GM18508 (cell line): ENCODE measurements at regions not wholly inside any gene's neighbourhood (a gene's known extent, or its start where the extent isn't known, plus 50 kb on each side); places are given as distances from the start of the nearest gene placed in this dataset.

Experiments used
- ATAC-seq: cut with Tn5 transposase; IDR thresholded peaks from one replicate; pipeline ENCODE4 v1.9.1; 2021; ENCODE audit warnings: moderate number of reproducible peaks; ENCODE audit not compliant: insufficient read depth, unreplicated experiment

DNA sequence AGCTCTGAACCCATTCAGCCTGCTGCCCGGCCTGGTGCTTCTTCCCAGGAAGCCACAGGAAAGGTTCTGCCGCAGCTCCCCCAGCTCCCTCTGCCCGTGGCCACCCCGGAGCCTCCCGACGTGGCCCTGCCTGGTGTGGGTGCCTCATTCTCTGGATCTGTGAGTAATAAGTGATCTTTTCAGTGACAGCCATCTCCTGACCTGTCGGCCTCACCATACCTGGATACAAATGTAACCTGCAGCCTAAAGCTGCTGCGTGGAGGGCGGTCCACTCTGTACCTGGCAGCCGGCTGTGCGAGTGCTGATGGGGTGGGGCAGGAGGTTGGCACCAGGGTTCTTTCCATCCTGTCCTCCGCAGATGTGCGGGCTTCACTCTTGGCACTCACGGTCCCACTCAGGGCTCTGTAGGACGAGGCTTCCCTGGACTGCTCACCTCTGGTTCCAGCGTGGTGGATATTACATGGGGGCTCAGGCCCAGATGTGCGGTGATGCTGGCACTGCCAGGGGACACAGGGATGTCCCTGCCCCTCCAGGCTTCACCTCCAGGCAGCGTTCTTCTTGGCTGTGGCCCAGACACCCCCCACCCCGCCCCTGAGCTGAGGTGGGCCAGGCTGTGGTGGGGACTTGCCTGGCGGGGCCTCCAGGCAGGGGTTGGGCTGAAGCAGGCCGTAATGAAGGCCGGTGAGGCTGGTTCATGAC, 748.5 kb downstream of the BRD1 start:
- ATAC-seq, result no peak

DNA sequence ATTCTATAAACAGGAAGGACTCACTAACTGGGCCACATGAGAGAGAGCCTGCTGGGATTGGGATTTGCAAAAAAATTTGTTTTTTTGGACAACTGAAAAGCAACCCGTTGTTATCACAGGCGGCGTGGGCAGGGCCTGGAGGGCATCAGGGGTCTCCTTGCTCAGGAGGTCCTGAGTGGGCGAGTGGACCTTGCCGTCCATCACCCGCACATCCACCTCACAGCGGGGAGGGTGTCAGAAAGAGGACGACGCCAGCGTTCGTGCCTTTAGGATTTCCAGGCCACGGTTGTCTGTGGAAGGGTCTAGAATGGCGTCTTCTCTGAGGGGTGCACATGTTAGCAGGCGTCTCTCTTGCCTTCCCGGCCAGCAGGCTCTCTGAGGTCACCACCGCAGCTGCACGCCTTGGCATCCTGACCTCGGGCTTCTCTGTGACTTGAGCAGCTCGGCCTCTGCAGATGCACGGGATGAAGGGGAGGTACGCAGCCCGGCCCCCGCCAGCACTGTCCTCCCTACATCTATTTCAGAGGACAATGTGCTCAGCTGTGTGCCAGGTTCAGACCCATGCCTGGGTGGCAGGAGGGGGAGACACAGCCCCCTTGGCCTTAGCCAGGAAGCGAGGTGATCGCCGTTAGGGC, 749.5 kb downstream of the BRD1 start:
- ATAC-seq, result no peak

DNA sequence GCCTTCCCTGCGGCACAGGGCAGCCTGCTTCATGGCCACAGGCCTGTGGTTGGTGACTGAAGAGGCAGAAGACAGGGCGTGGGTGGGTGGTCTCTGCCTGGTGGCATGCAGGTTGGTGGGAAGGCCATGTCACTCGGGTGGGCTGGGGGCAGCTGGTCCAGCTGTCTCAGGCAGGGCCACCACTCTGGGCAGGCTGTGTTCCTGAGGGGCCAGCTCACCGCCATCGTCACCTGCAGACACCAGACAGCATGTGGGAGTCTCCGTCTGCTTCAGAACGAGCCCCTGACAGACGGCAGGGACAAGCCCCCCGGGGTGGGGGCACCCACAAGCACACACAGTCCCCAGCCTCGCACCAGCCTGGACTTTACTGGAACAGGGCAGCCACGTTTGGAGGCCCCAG, 750.1 kb downstream of the BRD1 start:
- ATAC-seq, result no peak

DNA sequence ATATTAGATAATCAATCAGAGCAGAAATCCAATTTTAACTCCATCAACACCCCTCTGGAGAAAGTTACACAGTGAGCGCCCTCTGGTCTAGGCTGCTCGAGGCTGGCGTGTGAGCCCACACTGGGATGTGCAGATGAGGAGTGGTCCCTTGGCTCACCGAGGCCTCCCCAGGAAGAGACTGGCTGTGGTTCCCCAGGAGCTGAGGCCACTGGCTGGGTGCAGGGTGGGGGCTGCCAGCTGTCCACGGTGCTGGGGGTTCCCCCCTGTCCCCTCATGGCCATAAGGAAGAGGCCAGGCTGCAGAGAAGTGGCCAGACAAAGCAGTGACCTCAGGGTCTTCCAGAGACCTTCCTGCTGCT, 750.7 kb downstream of the BRD1 start:
- no peak for ATAC-seq

DNA sequence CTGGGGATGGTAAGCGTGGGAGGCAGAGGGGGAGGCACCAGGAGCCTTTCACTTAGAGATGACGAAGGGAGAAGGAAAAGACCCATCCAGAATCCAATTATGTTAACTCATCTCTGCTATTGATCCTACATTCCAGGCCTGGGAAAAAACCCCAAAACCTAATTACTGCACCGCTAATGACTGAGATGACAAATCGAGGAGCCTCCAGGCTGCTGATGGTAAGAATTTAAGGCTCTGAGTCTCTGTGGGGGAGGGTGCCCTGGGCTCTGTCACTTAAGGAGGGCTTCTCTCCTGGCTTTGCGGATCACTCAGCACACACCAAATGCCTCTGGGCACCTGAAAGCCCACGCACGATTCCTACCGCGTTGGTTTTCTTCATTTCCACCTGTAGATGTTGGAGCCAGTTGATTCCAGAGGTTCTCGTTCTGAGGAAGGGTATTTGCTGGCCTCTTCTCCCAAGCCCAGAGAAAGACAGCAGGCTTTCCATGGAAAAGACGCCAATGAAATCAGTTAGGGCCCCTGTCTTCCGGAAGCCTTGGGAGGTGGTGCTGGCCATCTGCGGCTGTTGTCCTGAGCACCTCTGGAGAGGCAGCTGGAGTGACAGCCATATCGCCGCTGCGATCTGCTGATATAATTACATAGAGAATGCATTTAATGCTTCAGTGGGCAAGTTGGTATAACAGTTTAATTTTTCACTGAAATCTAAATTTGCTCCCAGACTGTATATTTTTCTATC, 751.2 kb downstream of the BRD1 start:
- ATAC-seq, result no peak

DNA sequence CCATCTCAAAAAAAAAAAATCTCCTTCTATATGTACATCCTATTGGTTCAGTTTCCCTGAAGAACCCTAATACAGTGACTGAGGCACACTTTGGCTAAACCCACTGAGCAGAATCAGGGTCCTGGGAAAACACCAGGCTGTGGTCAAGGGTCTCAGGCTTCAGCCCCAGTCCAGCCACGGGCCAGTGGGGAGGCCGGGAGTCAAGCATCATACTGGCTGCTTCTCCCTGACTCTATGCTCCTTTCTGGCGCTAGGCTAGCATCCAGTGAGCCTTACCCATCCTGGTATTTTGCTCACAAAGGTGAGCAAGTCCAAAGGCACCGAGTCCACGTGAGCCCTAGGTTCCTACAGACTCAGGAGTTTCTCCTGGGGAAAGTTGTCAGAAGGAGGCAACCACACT, 752.5 kb downstream of the BRD1 start:
- ATAC-seq, result no peak

DNA sequence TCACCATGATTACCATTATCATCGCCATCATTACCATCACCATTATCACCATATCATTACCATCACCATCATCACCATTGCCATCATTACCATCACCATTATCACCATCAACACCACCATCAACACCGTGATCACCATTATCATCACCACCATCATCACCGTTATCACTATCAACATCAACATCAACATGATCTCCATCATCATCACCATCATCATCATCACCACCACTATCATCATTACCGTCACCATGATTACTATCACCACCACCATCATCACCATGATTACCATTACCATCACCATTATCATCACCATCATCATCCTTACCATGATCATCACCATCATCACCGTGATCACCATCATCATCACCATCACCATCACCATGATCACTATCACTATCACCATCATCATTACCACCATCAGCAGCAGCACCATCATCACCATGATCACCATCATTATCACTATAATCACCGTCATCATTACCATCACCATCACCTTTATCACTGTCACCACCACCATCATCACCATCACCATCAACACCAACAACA, 753.7 kb downstream of the BRD1 start:
- no peak for ATAC-seq

DNA sequence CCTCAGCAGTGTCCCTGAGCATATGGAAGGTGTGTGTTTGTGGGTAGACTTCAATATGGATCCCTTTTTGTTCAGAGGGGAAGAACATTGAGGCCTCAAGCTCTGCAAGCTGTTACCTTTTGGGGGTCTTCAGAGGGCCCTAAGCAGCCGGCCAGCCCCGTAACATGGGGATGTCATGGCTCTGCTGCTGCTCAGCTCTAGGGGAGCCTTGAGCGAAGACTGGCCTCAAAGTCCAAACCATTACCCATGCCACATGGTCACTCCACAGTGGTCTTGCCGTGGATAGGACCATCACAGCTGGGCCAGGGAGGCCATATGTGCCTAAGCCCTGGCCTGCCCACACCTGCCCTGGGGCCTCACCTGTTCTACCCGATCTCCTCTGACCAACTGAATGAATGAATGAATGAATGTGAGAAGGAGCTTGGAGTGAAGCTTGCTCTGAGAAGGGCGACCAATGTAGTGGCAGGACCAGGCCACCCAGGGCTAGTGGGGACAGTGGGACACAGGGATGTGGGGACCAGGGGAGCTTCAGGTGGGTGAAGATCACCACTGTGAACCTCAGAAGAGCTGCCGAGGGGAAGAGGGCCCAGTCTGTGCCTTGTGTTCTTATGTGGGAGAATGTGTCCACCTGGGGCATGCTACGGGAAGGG, 754.6 kb downstream of the BRD1 start:
- no peak for ATAC-seq

DNA sequence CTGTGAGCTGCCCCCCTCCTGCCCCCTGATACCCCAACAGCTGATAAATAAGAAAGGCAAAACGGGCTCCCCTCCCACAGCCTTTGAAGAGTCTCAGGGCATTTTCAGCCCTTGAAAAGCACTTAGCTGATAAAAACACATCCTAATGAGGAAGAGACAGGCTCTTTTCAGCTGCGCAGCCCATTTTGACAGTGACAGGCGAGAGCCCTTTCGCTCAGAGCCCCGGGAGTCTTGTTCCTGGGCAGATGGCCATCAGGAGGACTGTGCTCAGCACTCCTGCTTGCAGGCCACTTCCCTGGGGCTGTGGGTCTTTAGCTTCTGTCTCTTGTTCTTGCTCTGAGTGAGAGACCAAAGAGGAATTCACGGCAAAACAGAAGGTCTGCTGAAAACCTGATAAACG, 757.2 kb downstream of the BRD1 start:
- no peak for ATAC-seq

DNA sequence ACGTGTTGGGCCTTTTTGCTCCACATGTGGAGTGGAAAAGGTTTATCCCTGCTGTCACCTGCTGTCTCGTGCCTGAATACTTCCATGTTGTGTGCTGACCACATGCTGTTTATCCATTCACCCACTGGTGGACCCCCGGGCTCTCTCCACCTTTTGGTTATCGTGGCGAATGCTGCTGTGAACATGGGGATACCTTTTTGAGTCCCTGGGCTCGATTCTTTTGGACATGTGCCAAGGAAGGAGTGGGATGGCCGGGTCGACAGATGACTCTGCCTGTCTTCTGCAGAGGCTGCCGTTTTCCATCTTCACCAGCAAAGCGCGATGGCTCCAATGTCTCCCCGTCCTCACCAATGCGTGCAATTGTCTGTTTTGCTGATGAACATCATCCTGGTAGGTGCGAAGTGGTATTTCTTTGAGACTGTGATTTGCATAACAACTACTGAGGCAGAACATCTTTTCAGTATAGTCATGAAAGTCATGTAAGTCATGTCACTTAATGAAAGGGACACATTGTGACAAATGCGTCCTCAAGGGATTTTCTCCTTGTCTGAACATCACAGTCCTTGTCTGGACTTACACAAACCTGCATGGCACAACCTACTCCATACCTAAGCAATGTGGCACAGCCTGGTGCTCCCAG, 758.7 kb downstream of the BRD1 start:
- no peak for ATAC-seq

DNA sequence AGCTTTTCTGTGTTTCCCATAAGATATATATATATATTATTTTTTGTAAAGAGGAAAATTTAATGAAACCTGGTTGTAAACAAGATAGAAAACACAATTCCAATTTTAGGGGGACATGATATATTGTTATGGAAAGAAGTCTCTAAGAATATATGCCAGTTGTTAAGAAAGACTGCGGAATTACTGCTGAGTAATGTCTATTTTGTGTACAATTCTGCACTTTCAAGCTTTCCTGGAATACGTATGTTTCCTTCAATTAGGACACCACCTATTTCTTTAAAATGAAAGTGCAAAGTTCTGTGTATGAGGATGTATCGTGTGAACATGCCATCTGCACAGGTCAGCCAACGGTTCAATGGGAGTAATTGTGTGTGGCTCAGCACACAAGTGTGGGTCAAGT, 760.2 kb downstream of the BRD1 start:
- ATAC-seq, result no peak

DNA sequence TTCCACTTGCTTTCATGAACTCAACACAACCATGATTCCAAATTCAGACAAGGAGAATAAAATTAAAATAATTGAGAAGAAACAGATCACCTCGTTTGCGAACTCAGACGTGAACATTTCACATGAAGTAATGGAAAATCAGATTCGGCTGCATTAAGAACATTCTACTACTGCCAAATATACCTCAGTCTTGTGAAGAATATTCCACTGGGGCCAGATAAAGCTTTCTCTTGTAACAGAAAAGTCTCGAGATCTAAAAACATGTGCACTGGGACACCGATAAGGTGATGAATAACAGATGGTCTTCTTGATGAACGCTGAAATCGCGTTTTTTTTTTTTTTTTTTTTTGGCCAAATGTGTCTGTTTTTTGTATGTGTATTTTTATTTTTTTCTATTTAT, 761.1 kb downstream of the BRD1 start:
- no peak for ATAC-seq

DNA sequence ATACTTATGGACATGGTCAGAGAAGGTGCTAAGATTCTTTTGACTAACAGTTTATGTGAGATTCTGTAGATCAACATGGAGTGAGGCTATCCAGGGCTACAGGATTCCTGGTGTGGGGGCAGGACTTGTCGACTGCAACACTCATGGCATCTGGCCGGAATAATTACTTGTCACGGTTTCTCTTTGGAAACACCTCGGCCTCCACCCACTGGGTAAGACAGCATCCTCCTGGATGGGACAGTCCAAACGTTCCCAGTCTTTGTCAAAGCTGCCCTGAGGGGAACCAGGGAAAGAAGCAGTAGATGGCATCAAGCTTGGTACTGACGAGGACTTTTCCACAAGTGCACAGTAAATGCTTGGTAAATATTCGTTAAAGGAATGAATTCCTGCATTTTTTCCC, 762.8 kb downstream of the BRD1 start:
- ATAC-seq, result no peak

DNA sequence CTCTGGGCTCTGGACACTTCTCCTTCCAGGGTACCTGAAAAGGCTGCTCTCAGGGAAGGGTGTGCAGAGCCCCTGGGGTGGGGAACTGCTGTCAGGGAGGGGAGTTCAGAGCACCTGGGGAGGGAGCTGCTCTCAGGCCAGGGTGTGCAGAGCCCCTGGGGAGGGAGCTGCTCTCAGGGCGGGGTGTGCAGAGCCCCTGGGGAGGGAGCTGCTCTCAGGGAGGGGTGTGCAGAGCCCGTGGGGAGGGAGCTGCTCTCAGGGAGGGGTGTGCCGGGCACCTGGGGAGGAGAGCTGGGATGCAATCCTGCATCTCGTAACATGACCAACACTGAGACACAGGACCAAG, 764.2 kb downstream of the BRD1 start:
- ATAC-seq, result no peak

DNA sequence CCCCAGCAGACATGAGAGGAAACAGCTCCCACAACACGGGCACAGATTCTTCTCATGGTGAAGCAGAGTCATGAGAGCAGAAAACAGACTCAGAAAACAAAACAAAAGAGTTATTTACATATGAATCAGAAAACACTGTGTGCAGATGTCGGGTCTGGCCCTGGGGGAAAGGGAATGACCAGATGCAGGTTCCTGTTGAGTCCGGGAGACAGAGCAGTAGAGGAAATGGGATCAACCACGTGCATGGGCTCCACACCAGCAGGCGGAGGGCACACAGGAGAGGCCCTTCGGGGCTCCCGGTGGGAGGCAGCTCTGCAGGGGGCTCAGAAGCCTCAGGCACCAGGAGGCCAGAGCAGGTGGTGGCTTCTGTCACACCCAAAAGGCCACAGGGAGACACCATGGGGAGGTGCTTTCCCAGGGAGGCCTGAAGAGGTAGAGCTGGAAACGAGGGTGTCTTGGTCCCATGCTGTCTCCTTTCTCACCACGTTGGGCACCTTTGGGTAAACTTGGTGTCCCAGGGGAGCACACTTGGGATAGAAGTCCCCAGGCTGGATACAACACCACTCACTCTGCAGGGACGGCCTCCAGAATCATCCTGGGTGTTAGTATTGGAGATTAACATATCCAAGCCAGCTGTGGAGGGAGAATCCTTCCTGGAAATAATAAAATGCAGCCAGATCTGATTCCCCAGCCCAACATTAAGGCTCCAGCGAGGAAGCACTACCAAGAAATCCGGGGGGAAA, 764.7 kb downstream of the BRD1 start:
- ATAC-seq, result no peak

DNA sequence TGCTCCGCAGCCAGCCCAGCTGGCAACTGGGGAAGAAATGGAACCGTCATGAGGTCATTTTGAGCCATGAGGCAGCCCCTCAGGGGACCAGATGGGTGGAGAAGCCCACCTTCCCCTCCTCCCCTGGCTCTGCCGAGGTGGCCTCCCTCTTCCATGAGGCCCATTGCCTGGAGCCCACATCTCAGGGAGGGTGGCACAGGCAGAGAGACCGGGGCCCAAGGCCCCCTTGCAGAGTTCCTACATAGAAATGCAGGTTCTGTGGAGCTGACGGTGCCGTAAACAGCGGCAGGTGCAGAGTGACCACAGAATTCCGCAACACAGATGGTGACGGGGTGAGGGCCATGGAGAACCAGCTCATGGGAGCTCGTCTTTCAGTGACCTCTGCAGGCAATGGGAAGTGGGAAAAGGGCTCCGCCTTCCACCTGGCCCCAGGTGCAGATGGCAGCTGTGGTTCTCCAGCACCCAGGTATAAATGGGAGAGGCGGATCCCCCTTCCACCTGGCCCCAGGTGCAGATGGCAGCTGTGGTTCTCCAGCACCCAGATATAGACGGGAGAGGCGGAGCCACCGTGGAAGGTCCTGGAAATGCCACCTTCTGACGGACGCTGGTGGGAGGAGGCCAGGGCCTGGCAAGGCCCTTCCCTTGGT, 765.4 kb downstream of the BRD1 start:
- ATAC-seq, result no peak

DNA sequence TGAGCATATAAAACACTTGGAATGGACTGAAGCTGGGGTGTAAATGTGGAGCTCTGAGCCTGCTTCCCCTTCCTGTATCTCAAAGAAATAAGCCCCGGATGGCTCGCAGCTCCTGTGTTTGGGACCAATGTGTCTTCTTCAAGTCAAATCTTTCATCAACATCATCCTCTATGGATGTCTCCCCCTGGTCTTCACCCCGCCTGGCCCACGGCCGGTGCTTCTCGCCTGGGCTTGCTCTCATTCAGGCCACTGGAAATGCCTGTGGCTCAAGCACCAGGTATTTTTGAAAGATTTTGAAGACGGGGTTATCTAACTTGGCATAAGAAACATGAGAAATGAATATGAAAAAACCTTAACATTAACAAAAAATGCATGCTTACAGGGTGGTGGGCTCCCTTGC, 769.8 kb downstream of the BRD1 start:
- ATAC-seq, result no peak

DNA sequence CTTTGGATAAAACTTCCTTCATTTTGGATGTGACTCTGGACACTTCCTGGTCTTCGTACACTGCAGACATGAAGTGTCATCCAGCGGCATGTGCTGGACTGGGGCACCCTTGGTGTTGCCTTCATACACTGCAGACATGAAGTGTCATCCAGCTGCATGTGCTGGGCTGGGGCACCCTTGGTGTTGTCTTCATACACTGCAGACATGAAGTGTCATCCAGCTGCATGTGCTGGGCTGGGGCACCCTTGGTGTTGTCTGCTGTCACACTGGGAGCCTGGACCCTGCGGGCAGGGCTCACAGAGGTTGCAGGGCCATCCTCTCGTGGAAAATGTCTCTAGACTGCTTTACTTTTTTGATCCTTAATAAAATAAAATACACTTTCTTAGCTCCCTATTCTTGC, 771.4 kb downstream of the BRD1 start:
- no peak for ATAC-seq

DNA sequence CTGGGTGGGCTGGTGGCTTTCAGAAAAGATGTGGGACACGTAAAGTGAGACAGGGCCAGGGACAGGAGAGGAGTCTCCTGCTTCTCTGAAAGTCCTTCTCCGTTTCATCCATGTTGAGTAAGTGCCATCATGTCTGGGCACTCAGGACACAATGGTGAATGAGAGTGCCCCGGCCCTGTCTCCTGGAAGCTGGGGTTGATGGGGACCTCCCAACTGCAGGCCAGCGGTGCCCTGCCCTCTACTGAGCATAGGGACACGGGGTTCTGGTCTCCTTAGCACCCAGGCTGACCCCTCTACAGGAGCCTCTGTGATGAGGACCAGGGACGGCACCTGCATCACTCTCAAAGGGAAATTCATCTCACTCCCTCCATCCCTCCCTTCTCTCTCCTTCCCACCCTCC, 772.3 kb downstream of the BRD1 start:
- ATAC-seq, result no peak

DNA sequence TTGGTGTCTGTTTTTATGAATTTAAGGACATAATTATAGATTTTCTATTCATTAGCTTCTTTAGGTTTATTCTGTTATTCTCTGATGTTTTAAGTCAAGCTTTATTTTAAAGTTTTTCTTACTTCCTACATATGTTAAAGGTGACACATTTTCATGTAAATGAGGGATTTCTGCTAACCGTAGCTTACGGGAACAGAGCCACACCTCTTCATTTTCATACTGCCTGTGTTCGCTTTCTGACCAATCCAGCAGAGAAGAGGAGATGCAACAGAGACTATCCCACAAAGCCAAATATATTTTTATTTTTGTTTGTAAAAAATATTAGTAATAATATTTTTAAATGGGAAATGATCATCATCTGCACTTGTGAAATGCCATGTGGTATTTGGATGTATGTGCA, 774.1 kb downstream of the BRD1 start:
- no peak for ATAC-seq
